Ovary (tissue), 3 donors: ENCODE measurements at regions not wholly inside any gene's neighbourhood (a gene's known extent, or its start where the extent isn't known, plus 50 kb on each side); places are given as distances from the start of the nearest gene placed in this dataset.

ENCODE experiments used
- CTCF ChIP-seq, 3 donors: fragments of 450-650 bp in 2 of 3; fragments of 200-600 bp in 1 of 3; IDR thresholded peaks; one replicate each; pipeline versions ENCODE4 v1.5.1 to v1.8.0; 2016 to 2022; ENCODE audit warnings: antibody characterized with exemption in 3 of 3, mild to moderate bottlenecking in 1 of 3
- EP300 ChIP-seq: sonication (generic); formaldehyde crosslinking; IDR thresholded peaks from one replicate; pipeline ENCODE4 v1.6.1; 2017; ENCODE audit warnings: antibody characterized with exemption
- POLR2A ChIP-seq: fragments of 450-650 bp; IDR thresholded peaks from one replicate; pipeline ENCODE4 v1.6.1; 2017; ENCODE audit warnings: antibody characterized with exemption, mild to moderate bottlenecking, moderate library complexity
- donor health status: DM: no; HTN: no; CAD: no.

- TF ChIP-seq CTCF (IDR thresholded peaks at IDR 0.05) (no peak), EP300 (no peak), POLR2A (no peak)
Observed at GRCh38 chr2:204380141-204380881, 165.0 kb upstream of the PARD3B start.
